Adipocyte (in vitro differentiated cells): ENCODE measurements at regions not wholly inside any gene's neighbourhood (a gene's known extent, or its start where the extent isn't known, plus 50 kb on each side); places are given as distances from the start of the nearest gene placed in this dataset.

Experiments
- DNase-seq: peaks from one replicate; pipeline ENCODE4 v3.0.0-alpha.2; 2015; ENCODE audit warnings: low read depth
- H3K27me3 ChIP-seq: replicated peaks from 2 replicates; pipeline ENCODE4 v1.7.0; 2013; ENCODE audit warnings: mild to moderate bottlenecking, low read length, moderate library complexity; ENCODE audit not compliant: control insufficient read depth, insufficient read depth
- H3K36me3 ChIP-seq: 2 replicates; pipeline ENCODE4 v1.7.0; 2013; ENCODE audit warnings: low read length, mild to moderate bottlenecking, moderate library complexity; ENCODE audit not compliant: control insufficient read depth, insufficient read depth, severe bottlenecking
- H3K4me1 ChIP-seq: 2 replicates; pipeline ENCODE4 v1.7.0; 2013; ENCODE audit warnings: mild to moderate bottlenecking, low read length, moderate library complexity; ENCODE audit not compliant: control insufficient read depth, insufficient read depth
- H3K4me3 ChIP-seq: 2 replicates; pipeline ENCODE4 v1.7.0; 2013; ENCODE audit warnings: mild to moderate bottlenecking, low read length, moderate library complexity
- H3K9ac ChIP-seq: 2 replicates; pipeline ENCODE4 v1.7.0; 2013; ENCODE audit warnings: mild to moderate bottlenecking, low read length, moderate library complexity
- H3K9me3 ChIP-seq: 2 replicates; pipeline ENCODE4 v1.7.0; 2013; ENCODE audit warnings: mild to moderate bottlenecking, low read length, moderate library complexity; ENCODE audit not compliant: control insufficient read depth

DNA sequence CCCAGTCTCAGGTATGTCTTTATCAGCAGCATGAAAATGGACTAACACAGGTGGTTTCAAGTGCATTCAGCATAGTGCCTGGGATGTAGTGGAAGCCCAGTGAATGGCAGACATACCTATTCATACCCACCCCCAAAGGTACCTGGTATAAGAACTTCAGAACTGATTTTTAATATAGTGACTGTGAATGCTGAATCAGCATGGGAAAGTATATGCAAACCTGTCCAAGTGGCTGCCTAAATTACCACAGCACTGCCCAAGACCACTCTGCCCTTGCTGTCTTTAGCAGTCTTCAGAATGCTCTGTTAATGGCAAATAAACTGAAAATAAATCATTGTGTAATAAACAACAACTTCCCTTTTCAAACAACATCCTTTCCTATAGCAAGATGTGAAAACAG, 312.1 kb downstream of the GPAM start:
- H3K9ac ChIP-seq, result no peak overlapping the region
- DNase-seq, result no peak
- no peaks in the 10 kb centered on the region for H3K9me3 ChIP-seq
- no peaks in the 10 kb centered on the region for H3K36me3 ChIP-seq
- peaks cover 26% of the 10 kb centered on the region for H3K4me1 ChIP-seq
- H3K27me3 ChIP-seq, result no peaks in the 10 kb centered on the region
- no peak overlapping the region for H3K4me3 ChIP-seq

DNA sequence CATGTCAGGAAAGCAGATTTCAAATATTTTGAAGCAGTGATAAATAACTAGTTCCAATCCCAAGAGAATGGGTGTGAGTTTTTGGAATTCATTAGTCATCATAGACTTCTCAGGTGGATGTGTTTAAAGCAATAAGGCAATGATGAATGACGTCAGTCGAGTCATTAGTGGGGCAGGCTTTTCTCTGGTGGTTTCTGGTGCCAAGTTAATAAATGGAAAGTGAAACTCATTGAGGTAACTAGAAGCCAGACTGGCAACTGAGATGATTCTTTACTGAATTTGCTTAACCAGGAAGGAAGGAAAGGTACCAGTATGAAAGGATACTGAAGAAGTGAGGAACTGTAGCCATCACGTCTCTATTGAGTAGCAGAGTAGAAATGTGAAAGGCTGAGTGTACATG, 311.0 kb downstream of the GPAM start:
- Histone ChIP-seq H3K9me3 (peaks cover under 1% of the 10 kb centered on the region), H3K36me3 (no peaks in the 10 kb centered on the region), H3K9ac (no peak overlapping the region), H3K27me3 (no peaks in the 10 kb centered on the region), H3K4me1 (peaks cover 31% of the 10 kb centered on the region), H3K4me3 (no peak overlapping the region)
- DNase-seq, result no peak

DNA sequence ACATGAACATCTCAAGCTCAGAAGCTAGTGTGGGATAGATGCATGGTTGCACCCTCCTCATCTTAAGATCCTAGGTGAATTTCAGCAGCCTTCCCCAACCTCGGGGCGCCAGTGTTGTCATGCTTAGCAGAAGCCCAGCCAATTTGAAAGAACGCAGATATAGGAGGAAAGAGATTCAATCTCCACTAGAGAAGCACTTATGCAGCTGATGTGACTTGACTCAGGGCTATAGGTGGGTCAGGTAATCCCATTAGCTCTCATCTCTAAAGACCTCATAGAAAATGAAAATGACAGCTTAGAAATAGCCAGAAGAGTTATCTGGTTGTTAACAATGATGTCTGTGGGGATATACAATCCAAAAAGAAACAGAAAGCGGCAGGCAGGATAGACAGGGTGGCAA, 310.5 kb downstream of the GPAM start:
- peaks cover 31% of the 10 kb centered on the region for H3K4me1 ChIP-seq
- DNase-seq, result no peak

DNA sequence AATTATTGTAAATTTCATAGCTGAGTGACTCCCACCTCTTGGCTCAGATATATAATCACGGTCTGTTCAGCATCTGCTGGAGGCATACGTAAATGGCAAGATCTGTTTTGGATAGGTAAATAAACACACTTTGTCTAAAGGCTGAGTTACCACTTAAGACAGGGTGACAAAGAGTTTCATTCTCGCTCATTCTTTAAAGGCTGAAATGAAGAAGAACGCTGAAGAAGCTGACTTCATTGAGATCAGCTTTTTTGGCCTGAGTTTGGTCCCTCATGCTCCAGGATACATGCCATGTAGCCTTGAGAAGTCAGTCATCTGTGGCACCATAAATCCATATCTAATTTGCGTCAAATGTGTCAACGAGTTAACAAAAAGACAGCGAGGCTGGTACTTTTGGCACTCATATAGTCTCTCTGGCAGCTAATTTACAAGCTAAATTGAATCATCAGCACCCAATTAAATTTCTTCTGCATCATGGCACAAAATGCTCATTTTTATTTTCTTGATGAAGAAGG, 309.9 kb downstream of the GPAM start:
- no peaks in the 10 kb centered on the region for H3K27me3 ChIP-seq
- H3K36me3 ChIP-seq, result no peaks in the 10 kb centered on the region
- no peak overlapping the region for H3K4me3 ChIP-seq
- H3K9me3 ChIP-seq, result peaks cover 10% of the 10 kb centered on the region
- peaks cover 31% of the 10 kb centered on the region for H3K4me1 ChIP-seq
- no peak for DNase-seq
- H3K9ac ChIP-seq, result no peak overlapping the region

More for the DNA sequence above, 310.5 kb downstream of the GPAM start:
- Histone ChIP-seq H3K9me3 (peaks cover 5% of the 10 kb centered on the region), H3K36me3 (no peaks in the 10 kb centered on the region), H3K27me3 (no peaks in the 10 kb centered on the region), H3K9ac (no peak overlapping the region), H3K4me3 (no peak overlapping the region)

DNA sequence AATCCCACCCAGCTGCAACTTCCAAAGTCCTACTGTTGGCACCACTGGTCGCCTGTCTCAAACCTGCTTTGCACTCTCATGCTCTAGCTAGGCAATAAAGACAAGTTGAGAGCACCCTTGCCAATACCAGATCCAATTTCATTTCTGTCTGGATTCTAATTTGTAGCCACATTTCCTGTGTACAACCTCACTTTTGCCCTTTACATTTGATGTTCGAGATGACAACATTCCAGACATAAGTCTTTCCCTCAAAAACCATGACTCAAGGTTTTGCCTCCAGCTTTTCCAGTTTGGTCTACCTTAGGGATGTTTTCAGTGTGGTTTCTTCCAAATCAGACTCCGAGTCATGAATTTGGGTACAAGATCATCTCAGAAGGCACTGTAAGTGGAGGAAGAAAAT, 309.0 kb downstream of the GPAM start:
- Histone ChIP-seq H3K9ac (no peak overlapping the region), H3K36me3 (no peaks in the 10 kb centered on the region)

DNA sequence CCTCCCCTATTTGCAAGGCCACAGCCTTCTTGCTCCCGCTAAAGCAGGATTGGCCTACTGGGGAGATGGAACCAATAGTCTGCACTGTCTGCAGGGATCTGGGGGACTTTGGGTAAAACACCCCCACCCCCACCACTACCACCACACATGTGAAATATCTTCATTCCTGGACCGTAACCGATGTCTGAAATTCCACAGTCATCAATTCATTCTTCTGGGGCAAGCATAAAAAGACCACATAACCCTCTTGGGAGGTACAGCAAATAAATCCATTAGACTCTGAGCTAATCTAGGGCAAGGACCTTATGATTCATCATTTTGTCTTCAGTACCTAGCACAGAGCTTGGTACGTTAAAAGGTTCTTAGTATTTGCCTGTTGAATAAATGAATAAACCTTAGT, 307.8 kb downstream of the GPAM start:
- Histone ChIP-seq H3K27me3 (no peaks in the 10 kb centered on the region), H3K9me3 (peaks cover 10% of the 10 kb centered on the region), H3K4me3 (no peak overlapping the region), H3K4me1 (peaks cover 31% of the 10 kb centered on the region), H3K36me3 (no peaks in the 10 kb centered on the region), H3K9ac (no peak overlapping the region)
- DNase-seq, result no peak

More for the DNA sequence above, 309.0 kb downstream of the GPAM start:
- Histone ChIP-seq H3K27me3 (no peaks in the 10 kb centered on the region), H3K9me3 (peaks cover 10% of the 10 kb centered on the region), H3K4me1 (peaks cover 31% of the 10 kb centered on the region), H3K4me3 (no peak overlapping the region)
- no peak for DNase-seq

DNA sequence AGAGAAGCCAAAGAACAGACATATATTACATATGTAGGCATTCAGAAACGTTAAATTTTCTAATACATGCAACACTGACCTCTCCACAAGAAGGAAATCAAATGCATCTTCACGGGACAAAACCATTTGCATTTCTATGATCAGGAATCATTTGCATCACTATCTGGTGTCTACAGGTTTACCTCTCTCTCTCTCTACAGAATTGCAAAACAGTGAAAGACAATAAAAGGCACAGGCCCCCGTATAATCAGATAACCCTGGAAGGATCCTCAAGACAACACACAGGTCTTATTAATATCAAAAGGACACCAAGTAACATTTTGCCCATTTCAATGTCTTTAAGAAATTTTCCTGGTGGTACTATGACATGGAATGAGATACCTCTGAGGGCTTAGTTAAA, 306.3 kb downstream of the GPAM start:
- H3K9me3 ChIP-seq, result peaks cover 21% of the 10 kb centered on the region
- no peak overlapping the region for H3K4me3 ChIP-seq
- H3K27me3 ChIP-seq, result no peaks in the 10 kb centered on the region
- DNase-seq, result no peak
- peaks cover 31% of the 10 kb centered on the region for H3K4me1 ChIP-seq
- H3K36me3 ChIP-seq, result no peaks in the 10 kb centered on the region
- no peak overlapping the region for H3K9ac ChIP-seq

DNA sequence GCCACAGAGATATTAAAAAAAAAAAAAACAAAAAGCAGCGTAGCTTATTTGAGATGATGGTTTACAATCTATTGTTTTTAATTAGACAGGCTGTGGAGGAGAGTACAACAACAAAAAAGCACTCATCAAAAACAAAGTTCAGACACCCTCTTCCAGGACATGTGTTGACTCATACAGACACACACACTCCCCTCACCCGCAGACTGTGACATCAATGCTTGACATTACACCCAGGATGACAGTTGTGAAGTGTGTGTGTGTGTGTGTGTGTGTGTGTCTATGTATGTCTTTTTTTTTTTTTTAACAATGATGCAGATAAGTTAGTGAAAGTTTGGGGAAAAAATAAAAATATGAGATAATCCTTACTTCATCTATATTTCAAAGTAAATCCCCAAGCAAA, 303.6 kb downstream of the GPAM start:
- H3K9ac ChIP-seq, result no peak overlapping the region
- no peaks in the 10 kb centered on the region for H3K36me3 ChIP-seq
- H3K27me3 ChIP-seq, result no peaks in the 10 kb centered on the region
- H3K9me3 ChIP-seq, result peaks cover 39% of the 10 kb centered on the region
- peaks cover 20% of the 10 kb centered on the region for H3K4me1 ChIP-seq
- DNase-seq, result no peak
- H3K4me3 ChIP-seq, result no peak overlapping the region

DNA sequence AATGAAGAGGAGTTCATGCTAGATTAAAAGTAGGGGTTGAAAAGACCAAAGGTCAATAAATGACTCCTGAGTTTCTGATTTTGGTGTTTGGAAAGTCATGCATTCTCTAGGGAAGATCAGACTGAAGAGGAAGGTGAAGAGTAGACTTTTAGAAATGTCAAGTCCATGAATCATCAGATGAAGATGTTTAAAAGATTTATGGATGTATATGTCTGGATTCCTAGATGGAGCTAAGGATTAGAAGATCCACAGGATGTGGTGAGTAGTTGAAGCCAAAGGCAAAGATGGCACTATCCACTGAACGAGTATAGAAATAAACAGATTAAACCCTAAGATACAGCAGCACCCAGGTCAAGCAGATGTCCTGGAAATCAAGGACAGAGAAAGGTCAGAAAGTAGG, 298.5 kb downstream of the GPAM start:
- H3K27me3 ChIP-seq, result peaks cover 11% of the 10 kb centered on the region
- H3K9me3 ChIP-seq, result peaks cover 78% of the 10 kb centered on the region
- H3K36me3 ChIP-seq, result no peaks in the 10 kb centered on the region
- H3K4me1 ChIP-seq, result no peaks in the 10 kb centered on the region
- no peak overlapping the region for H3K9ac ChIP-seq
- no peak overlapping the region for H3K4me3 ChIP-seq
- no peak for DNase-seq

DNA sequence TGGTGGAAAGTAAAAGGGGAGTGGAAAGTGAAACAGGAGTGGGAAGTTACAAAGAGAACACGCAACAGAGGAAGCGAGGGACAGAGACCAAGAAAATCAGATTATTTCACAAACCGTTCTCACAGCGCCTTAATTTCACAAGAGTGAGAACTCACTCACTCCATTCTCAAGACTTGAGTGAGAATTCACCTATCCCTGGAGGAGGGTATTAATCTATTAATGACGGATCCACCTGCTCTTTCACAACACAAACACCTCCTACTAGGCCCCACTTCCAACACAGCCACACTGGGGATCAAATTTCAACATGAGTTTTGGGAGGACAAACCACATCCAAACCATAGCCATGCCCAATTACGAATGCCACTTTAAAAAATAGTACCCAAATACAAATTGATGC, 297.6 kb downstream of the GPAM start:
- Histone ChIP-seq H3K27me3 (peaks cover 11% of the 10 kb centered on the region), H3K9ac (no peak overlapping the region), H3K9me3 (peaks cover 82% of the 10 kb centered on the region), H3K36me3 (no peaks in the 10 kb centered on the region), H3K4me1 (no peaks in the 10 kb centered on the region), H3K4me3 (no peak overlapping the region)
- DNase-seq, result no peak

DNA sequence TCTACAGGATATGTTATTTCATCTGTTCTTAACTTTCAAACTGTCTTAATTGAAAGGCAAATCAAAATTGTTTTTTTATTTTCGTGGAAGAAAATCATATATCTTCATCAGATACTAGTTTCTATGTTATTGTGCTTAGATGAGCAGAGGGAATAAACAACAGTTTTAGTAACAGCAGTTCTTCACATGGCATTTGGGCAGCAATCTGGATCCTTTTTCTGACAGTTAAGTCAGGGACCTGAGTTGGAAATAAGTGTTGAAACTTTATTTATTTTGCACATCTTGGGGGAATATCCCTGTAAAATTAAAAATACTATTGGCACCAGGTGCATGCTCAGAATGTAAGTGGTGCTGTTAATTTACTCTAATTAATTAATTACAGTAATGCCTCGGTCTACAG, 296.3 kb downstream of the GPAM start:
- no peak for DNase-seq
- no peak overlapping the region for H3K4me3 ChIP-seq
- peaks cover 74% of the 10 kb centered on the region for H3K9me3 ChIP-seq
- H3K27me3 ChIP-seq, result peaks cover 11% of the 10 kb centered on the region
- H3K4me1 ChIP-seq, result no peaks in the 10 kb centered on the region
- no peaks in the 10 kb centered on the region for H3K36me3 ChIP-seq
- H3K9ac ChIP-seq, result no peak overlapping the region

DNA sequence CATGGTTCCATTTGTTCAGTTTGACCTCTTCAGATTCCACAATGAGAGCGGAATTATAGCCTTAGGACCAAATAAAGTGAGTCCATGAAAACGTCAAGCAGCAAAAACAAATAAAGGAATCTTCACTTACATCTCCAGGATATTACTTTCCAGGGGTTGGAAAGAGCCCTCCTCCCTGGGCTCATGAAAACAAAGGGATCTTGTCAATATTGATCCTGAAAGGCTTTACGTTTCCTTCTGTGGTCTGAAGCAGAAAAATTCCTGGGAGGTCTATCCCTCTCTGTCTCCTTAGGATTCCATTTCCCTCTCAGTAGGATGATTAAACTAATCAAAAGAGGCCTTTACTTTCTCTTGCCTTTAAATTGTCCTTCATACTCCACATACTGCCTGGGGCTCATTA, 293.5 kb downstream of the GPAM start:
- Histone ChIP-seq H3K4me1 (no peaks in the 10 kb centered on the region), H3K36me3 (no peaks in the 10 kb centered on the region), H3K9ac (no peak overlapping the region), H3K4me3 (no peak overlapping the region), H3K27me3 (peaks cover 11% of the 10 kb centered on the region), H3K9me3 (peaks cover 57% of the 10 kb centered on the region)
- DNase-seq, result no peak
